ENCODE measurements at regions not wholly inside any gene's neighbourhood (a gene's known extent, or its start where the extent isn't known, plus 50 kb on each side); places are given as distances from the start of the nearest gene placed in this dataset.

DNA sequence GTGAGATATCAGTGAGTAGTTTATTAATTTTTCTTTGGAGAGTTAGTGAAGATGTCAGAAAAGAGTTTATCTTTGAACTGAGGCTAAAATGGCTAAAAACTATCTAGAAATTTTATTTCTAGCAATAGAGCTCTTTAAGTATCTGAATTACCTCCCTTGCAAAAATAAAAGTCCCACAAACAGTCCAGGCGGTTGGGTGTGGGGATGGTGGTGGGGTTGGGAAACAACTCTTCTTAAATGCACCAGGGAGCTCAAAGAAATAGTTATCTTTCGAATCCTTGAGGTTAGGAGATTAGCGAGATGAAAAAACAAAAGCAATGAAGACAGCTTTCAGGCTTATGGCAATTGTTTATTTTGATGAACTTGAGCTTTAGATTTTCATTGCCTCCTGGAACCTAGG, 1299.1 kb upstream of the ADGRB3 start:
- no peaks in the 10 kb centered on the region for H3K9me3 ChIP-seq (ENCODE audit: insufficient read depth, low read length)
- H3K27me3 ChIP-seq (ENCODE audit: low read depth, low read length), result no peaks in the 10 kb centered on the region
- H3K36me3 ChIP-seq (replicated peaks; ENCODE audit: low read depth, low read length), result no peaks in the 10 kb centered on the region
- H2AFZ ChIP-seq (ENCODE audit: low read depth, low read length), result no peak overlapping the region
- no peaks in the 10 kb centered on the region for H3K79me2 ChIP-seq (ENCODE audit: low read length)
- no peak overlapping the region for H3K27ac ChIP-seq (ENCODE audit: low read length)
- H3K4me3 ChIP-seq (ENCODE audit: low read length), result no peak overlapping the region
- no peak overlapping the region for H3K4me2 ChIP-seq (ENCODE audit: low read length)
- H3K4me1 ChIP-seq (ENCODE audit: low read length), result no peaks in the 10 kb centered on the region
- no peaks in the 10 kb centered on the region for H4K20me1 ChIP-seq (ENCODE audit: insufficient read depth, low read length)
- no peak overlapping the region for H3K9ac ChIP-seq (ENCODE audit: low read length)
- TF ChIP-seq EZH2phosphoT487 (IDR thresholded peaks at IDR 0.05; ENCODE audit: low read depth), result no peak
- no peak for TF ChIP-seq CTCF (IDR thresholded peaks at IDR 0.05; ENCODE audit: low read depth, low read length)

DNA sequence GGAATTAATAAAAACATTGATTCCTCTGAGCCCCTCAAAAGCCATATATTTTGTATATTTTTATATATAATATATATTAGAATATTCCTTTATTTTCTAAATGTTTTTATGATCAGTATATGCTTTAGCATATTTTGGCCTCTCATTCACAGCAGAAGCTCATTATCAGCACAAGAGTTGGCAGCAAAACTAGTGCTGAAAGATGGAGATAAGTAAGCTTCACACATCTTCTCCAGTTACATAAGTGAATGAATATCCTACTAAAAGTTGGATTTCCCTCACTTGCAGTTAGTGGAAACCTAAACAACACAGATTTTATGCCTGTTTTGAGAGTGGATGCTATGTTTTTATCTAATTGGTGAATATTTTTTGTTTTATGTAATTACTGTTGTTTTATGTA, 1303.8 kb upstream of the ADGRB3 start:
- H3K27me3 ChIP-seq (ENCODE audit: low read depth, low read length), result no peaks in the 10 kb centered on the region
- H3K36me3 ChIP-seq (replicated peaks; ENCODE audit: low read depth, low read length), result no peaks in the 10 kb centered on the region
- H3K27ac ChIP-seq (ENCODE audit: low read length), result no peak overlapping the region
- no peaks in the 10 kb centered on the region for H3K4me1 ChIP-seq (ENCODE audit: low read length)
- no peak overlapping the region for H3K4me2 ChIP-seq (ENCODE audit: low read length)
- H3K9me3 ChIP-seq (ENCODE audit: insufficient read depth, low read length), result no peaks in the 10 kb centered on the region
- H3K9ac ChIP-seq (ENCODE audit: low read length), result no peak overlapping the region
- H4K20me1 ChIP-seq (ENCODE audit: insufficient read depth, low read length), result no peaks in the 10 kb centered on the region
- H3K4me3 ChIP-seq (ENCODE audit: low read length), result no peak overlapping the region
- H3K79me2 ChIP-seq (ENCODE audit: low read length), result no peaks in the 10 kb centered on the region
- H2AFZ ChIP-seq (ENCODE audit: low read depth, low read length), result no peak overlapping the region
- TF ChIP-seq EZH2phosphoT487 (IDR thresholded peaks at IDR 0.05; ENCODE audit: low read depth), result no peak
- no peak for TF ChIP-seq CTCF (IDR thresholded peaks at IDR 0.05; ENCODE audit: low read depth, low read length)

DNA sequence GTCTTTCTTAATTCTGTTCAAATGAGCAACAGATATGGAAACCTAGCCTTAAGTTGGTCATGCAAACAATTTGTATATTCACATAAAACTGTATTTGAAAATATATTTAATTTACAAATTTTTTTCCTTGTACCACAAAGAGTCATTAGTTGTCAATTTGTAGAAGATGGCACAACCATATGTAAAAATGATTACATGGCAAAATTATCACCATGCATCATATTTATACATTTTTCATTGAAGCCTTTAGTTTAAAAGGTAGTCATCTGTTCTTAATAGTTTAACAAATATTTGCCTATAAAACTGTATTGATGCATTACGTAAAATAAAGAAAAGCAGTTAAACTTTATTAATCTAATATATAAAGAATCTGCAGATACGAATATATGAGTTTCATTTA, 1306.8 kb upstream of the ADGRB3 start:
- H3K36me3 ChIP-seq (replicated peaks; ENCODE audit: low read depth, low read length), result no peaks in the 10 kb centered on the region
- no peaks in the 10 kb centered on the region for H3K9me3 ChIP-seq (ENCODE audit: insufficient read depth, low read length)
- no peak overlapping the region for H3K27ac ChIP-seq (ENCODE audit: low read length)
- H4K20me1 ChIP-seq (ENCODE audit: insufficient read depth, low read length), result no peaks in the 10 kb centered on the region
- H3K4me2 ChIP-seq (ENCODE audit: low read length), result no peak overlapping the region
- no peak overlapping the region for H3K9ac ChIP-seq (ENCODE audit: low read length)
- H3K4me3 ChIP-seq (ENCODE audit: low read length), result no peak overlapping the region
- H3K4me1 ChIP-seq (ENCODE audit: low read length), result no peaks in the 10 kb centered on the region
- no peaks in the 10 kb centered on the region for H3K27me3 ChIP-seq (ENCODE audit: low read depth, low read length)
- H2AFZ ChIP-seq (ENCODE audit: low read depth, low read length), result peak overlapping the region; percentile 9; the same call in 1 of the 2 replicates
- TF ChIP-seq CTCF (IDR thresholded peaks at IDR 0.05; ENCODE audit: low read depth, low read length) (no peak), EZH2phosphoT487 (IDR thresholded peaks at IDR 0.05; ENCODE audit: low read depth) (no peak)
- H3K79me2 ChIP-seq (ENCODE audit: low read length), result no peaks in the 10 kb centered on the region

- H3K4me3 ChIP-seq (ENCODE audit: low read length), result no peak overlapping the region
- no peaks in the 10 kb centered on the region for H3K9me3 ChIP-seq (ENCODE audit: insufficient read depth, low read length)
- no peak overlapping the region for H3K9ac ChIP-seq (ENCODE audit: low read length)
- H3K27me3 ChIP-seq (ENCODE audit: low read depth, low read length), result no peaks in the 10 kb centered on the region
- no peak for TF ChIP-seq CTCF (IDR thresholded peaks at IDR 0.05; ENCODE audit: low read depth, low read length)
- no peak for TF ChIP-seq EZH2phosphoT487 (IDR thresholded peaks at IDR 0.05; ENCODE audit: low read depth)
- H4K20me1 ChIP-seq (ENCODE audit: insufficient read depth, low read length), result no peaks in the 10 kb centered on the region
- H3K4me1 ChIP-seq (ENCODE audit: low read length), result no peaks in the 10 kb centered on the region
- H3K27ac ChIP-seq (ENCODE audit: low read length), result no peak overlapping the region
- H3K36me3 ChIP-seq (replicated peaks; ENCODE audit: low read depth, low read length), result no peaks in the 10 kb centered on the region
- H3K79me2 ChIP-seq (ENCODE audit: low read length), result no peaks in the 10 kb centered on the region
- H3K4me2 ChIP-seq (ENCODE audit: low read length), result no peak overlapping the region
- no peak overlapping the region for H2AFZ ChIP-seq (ENCODE audit: low read depth, low read length)
Observed at GRCh38 chr6:67300430-67301040, 1334.5 kb upstream of the ADGRB3 start.
